K562 (cell line): ENCODE measurements at regions not wholly inside any gene's neighbourhood (a gene's known extent, or its start where the extent isn't known, plus 50 kb on each side); places are given as distances from the start of the nearest gene placed in this dataset.

Source experiments
- CTCF ChIP-seq, 3 experiments: IDR thresholded peaks in 2 of 3; conservative IDR thresholded peaks in 1 of 3; 2 replicates each; pipeline ENCODE4 v1.5.1; 2011 to 2012; ENCODE audit warnings: low read length in 3 of 3, mild to moderate bottlenecking in 3 of 3, control low read depth in 2 of 3, improper control_type of control experiment in 1 of 3, inconsistent platforms in 1 of 3, low read depth in 1 of 3, mixed read lengths in 1 of 3, moderate library complexity in 1 of 3; ENCODE audit not compliant: insufficient read depth in 2 of 3
- POLR2AphosphoS5 ChIP-seq: IDR thresholded peaks from 2 replicates; pipeline ENCODE4 v1.6.1; 2011; ENCODE audit warnings: mild to moderate bottlenecking, low read depth, low read length, moderate library complexity; ENCODE audit not compliant: control insufficient read depth, insufficient read depth
- ZNF143 ChIP-seq: sonication (generic); formaldehyde crosslinking; IDR thresholded peaks from 2 replicates; pipeline ENCODE4 v1.9.0; 2022; ENCODE audit warnings: mild to moderate bottlenecking, missing genetic modification reagents

- TF ChIP-seq CTCF (IDR thresholded peaks at IDR 0.05 in 2 of 3, conservative IDR thresholded peaks at IDR 0.05 in 1 of 3; ENCODE audit: insufficient read depth in 2 of 3, low read depth in 1 of 3, low read length in 3 of 3): no peak
- no peak for TF ChIP-seq POLR2AphosphoS5
- no peak for TF ChIP-seq ZNF143 (CRISPR knock-in tag)
Measured at GRCh38 chr4:144905286-144905685, 192.7 kb downstream of the ANAPC10 start.
